ENCODE measurements at regions not wholly inside any gene's neighbourhood (a gene's known extent, or its start where the extent isn't known, plus 50 kb on each side); places are given as distances from the start of the nearest gene placed in this dataset.
A peak's percentile ranks its signal among the peaks of the same experiment; 100 is the strongest.
"Not testable (repeated sequence)": the region's sequence is repeated elsewhere in the genome, so short reads cannot be mapped to it uniquely, and the experiment has no call there.

DNA sequence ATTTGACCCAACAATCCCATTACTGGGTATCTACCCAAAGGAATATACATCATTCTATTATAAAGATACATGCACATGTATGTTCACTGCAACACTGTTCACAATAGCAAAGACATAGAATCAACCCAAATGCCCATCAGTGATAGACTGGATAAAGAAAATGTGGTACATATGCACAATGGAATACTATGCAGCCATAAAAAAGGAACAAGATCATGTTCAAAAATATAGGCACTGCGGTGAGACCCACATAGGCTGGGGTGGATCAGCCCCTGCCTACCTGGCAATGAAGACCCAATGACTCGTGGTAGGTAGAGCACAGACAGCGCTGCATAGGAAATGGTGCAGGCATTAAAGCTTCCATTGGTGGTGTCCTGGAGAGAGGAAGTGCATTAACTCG, 88.6 kb upstream of the NFIL3 start:
- H3K4me3 ChIP-seq; H3K9me3 ChIP-seq (replicated peaks); H3K27ac ChIP-seq; H3K4me1 ChIP-seq (replicated peaks); H3K27me3 ChIP-seq (replicated peaks); DNase-seq (ENCODE audit: low read depth in 1 of 2, low spot score in 2 of 2); H3K36me3 ChIP-seq: not testable (repeated sequence)

DNA sequence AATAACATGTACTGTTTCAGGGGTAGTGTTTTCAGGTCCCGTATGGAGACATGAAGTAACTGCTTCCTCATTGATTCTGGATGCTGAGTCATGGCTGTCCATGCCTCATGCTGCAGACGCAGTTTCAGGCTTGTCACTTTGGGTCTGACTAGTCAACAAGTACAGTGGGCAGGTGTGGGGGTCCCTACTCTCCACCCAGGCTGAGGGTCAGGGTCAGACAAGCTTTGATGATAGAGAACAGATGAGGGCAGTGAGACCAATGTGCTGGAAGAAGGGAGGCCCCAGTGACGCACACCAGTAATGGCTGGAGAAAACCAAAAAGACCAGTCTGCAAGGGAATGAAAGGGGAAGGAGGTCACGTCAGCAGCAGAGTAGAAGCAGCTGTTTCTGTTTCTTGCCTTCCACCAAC, 80.0 kb upstream of the NFIL3 start:
- H3K27me3 ChIP-seq (replicated peaks) = no peaks in the 10 kb centered on the region
- H3K9me3 ChIP-seq (replicated peaks) = no peaks in the 10 kb centered on the region
- no peak overlapping the region for H3K27ac ChIP-seq
- H3K4me3 ChIP-seq = no peak overlapping the region
- peaks cover 21% of the 10 kb centered on the region for H3K4me1 ChIP-seq (replicated peaks)
- no peaks in the 10 kb centered on the region for H3K36me3 ChIP-seq
- DNase-seq (ENCODE audit: low read depth in 1 of 2, low spot score in 2 of 2) = no peak

- Histone ChIP-seq H3K27ac (no peak overlapping the region), H3K4me3 (no peak overlapping the region), H3K4me1 (replicated peaks) (peaks cover 21% of the 10 kb centered on the region), H3K9me3 (replicated peaks) (no peaks in the 10 kb centered on the region), H3K36me3 (no peaks in the 10 kb centered on the region), H3K27me3 (replicated peaks) (no peaks in the 10 kb centered on the region)
- no peak for DNase-seq (ENCODE audit: low read depth in 1 of 2, low spot score in 2 of 2)
Measured at GRCh38 chr9:91502913-91503672, 79.5 kb upstream of the NFIL3 start.

DNA sequence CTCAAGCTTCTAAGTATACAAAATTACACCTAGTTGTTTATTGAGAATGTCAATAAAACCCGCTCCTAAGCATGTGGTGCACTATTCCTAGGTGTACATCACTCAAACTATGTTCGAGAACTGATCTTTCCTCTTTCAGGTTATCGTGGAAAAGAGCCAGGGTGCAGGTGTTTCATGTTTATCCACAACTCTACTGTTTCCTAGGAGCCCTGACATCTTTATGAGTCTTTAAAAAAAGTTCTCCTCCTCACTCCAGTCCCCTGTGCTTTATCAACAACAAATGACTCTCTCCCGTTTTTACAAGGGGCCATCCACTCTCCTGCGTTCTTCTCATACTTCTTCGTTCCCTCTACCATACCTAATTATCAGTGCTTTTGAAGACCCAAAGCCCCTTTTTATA, 78.8 kb upstream of the NFIL3 start:
- Histone ChIP-seq H3K36me3 (no peaks in the 10 kb centered on the region), H3K27ac (no peak overlapping the region), H3K4me3 (no peak overlapping the region), H3K4me1 (replicated peaks) (peaks cover 21% of the 10 kb centered on the region), H3K27me3 (replicated peaks) (no peaks in the 10 kb centered on the region), H3K9me3 (replicated peaks) (no peaks in the 10 kb centered on the region)
- no peak for DNase-seq (ENCODE audit: low read depth in 1 of 2, low spot score in 2 of 2)

GRCh38 chr9:91500509-91501014, 76.9 kb upstream of the NFIL3 start:
- Histone ChIP-seq H3K27ac (peak overlapping the region; percentile 54), H3K36me3 (no peaks in the 10 kb centered on the region), H3K27me3 (replicated peaks) (no peaks in the 10 kb centered on the region), H3K4me1 (replicated peaks) (peaks cover 26% of the 10 kb centered on the region), H3K9me3 (replicated peaks) (no peaks in the 10 kb centered on the region), H3K4me3 (peak overlapping the region; percentile 10; the same call in 1 of the 2 replicates)
- DNase-seq (ENCODE audit: low read depth in 1 of 2, low spot score in 2 of 2) = peak; percentile 66 to 73

DNA sequence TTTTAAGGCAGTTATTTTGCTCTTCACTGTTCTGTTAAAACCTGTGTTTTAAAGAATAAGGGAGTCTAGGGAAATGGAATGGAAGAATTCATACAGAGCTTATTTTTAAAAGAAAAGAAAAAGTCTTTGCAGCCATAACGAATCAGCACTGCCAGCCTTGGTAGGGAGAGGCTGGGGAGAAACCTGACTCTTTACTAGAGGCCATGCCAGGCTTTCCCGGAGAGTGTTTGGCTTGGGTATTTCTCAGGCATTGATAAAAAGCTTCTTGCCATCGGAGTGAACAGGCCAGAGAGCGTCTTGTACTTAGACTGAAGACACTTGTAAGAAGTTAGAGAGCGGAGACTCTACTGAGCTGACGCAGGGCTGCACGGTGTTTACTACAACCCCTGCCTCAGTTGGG, 72.7 kb upstream of the NFIL3 start:
- DNase-seq (ENCODE audit: low read depth in 1 of 2, low spot score in 2 of 2) = no peak

DNA sequence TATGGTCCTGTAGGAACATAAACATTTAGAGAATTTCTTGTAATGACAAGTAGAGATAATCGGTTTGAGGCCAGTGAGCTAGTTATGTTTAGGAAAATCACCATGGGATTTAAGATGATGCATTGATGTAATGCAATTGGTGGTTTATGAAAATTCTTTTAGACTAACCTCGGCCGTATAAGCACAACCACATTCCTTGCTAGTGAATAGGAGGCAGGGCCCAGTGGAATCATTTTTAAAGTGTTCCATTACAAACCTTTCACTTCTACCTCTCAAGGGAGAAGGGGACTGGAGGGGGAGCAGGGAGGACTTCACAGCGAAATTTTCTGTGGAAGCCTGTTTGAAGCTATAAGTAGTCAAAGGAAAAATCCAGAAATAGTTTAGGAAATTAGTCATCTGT, 71.8 kb upstream of the NFIL3 start:
- Histone ChIP-seq H3K4me1 (replicated peaks) (peaks cover 29% of the 10 kb centered on the region), H3K4me3 (no peak overlapping the region), H3K36me3 (no peaks in the 10 kb centered on the region), H3K27me3 (replicated peaks) (no peaks in the 10 kb centered on the region), H3K27ac (peak overlapping the region; percentile 90), H3K9me3 (replicated peaks) (no peaks in the 10 kb centered on the region)
- DNase-seq (ENCODE audit: low read depth in 1 of 2, low spot score in 2 of 2) = peak; percentile 54 to 74

More for the DNA sequence above, 72.7 kb upstream of the NFIL3 start:
- Histone ChIP-seq H3K9me3 (replicated peaks) (no peaks in the 10 kb centered on the region), H3K36me3 (no peaks in the 10 kb centered on the region), H3K4me1 (replicated peaks) (peaks cover 37% of the 10 kb centered on the region), H3K27me3 (replicated peaks) (no peaks in the 10 kb centered on the region), H3K27ac (no peak overlapping the region), H3K4me3 (no peak overlapping the region)

- Histone ChIP-seq H3K36me3 (no peaks in the 10 kb centered on the region), H3K27ac (peak overlapping the region; percentile 90), H3K4me3 (no peak overlapping the region), H3K9me3 (replicated peaks) (no peaks in the 10 kb centered on the region), H3K4me1 (replicated peaks) (peaks cover 22% of the 10 kb centered on the region), H3K27me3 (replicated peaks) (no peaks in the 10 kb centered on the region)
- no peak for DNase-seq (ENCODE audit: low read depth in 1 of 2, low spot score in 2 of 2)
Measured at GRCh38 chr9:91494751-91495150, 71.1 kb upstream of the NFIL3 start.

GRCh38 chr9:91492237-91492636, 68.6 kb upstream of the NFIL3 start:
- H3K9me3 ChIP-seq (replicated peaks) = no peaks in the 10 kb centered on the region
- DNase-seq (ENCODE audit: low read depth in 1 of 2, low spot score in 2 of 2) = no peak
- H3K4me1 ChIP-seq (replicated peaks) = peaks cover 18% of the 10 kb centered on the region

DNA sequence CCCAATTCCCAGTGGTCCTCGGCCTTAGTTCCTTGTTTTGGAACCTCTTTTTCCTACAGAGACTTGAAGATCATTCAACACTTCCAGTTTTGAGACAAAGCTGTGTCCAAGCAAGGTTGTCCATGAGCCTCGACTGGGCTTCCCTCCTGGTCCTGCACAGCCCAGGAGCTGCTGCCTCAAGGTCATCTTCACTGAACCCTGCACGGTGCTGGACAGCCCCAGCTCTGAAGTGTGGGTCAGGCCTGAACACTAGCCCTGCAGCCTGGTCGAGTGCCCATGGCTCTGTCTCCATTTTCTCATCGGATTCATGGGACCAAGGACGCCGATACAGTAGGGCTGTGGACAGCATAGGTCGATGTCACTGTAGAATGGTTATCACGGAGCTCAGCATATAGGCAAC, 68.0 kb upstream of the NFIL3 start:
- no peaks in the 10 kb centered on the region for H3K27me3 ChIP-seq (replicated peaks)
- H3K4me3 ChIP-seq = no peak overlapping the region
- no peaks in the 10 kb centered on the region for H3K9me3 ChIP-seq (replicated peaks)
- H3K4me1 ChIP-seq (replicated peaks) = peaks cover 25% of the 10 kb centered on the region
- H3K27ac ChIP-seq = no peak overlapping the region
- no peaks in the 10 kb centered on the region for H3K36me3 ChIP-seq
- DNase-seq (ENCODE audit: low read depth in 1 of 2, low spot score in 2 of 2) = no peak

More at GRCh38 chr9:91492237-91492636, 68.6 kb upstream of the NFIL3 start:
- Histone ChIP-seq H3K27me3 (replicated peaks) (no peaks in the 10 kb centered on the region), H3K4me3 (no peak overlapping the region), H3K27ac (no peak overlapping the region), H3K36me3 (no peaks in the 10 kb centered on the region)

GRCh38 chr9:91489361-91489899, 65.8 kb upstream of the NFIL3 start:
- no peak for DNase-seq (ENCODE audit: low read depth in 1 of 2, low spot score in 2 of 2)
- Histone ChIP-seq H3K36me3 (no peaks in the 10 kb centered on the region), H3K27ac (no peak overlapping the region), H3K4me1 (replicated peaks) (peaks cover 10% of the 10 kb centered on the region), H3K4me3 (no peak overlapping the region), H3K27me3 (replicated peaks) (no peaks in the 10 kb centered on the region), H3K9me3 (replicated peaks) (no peaks in the 10 kb centered on the region)

DNA sequence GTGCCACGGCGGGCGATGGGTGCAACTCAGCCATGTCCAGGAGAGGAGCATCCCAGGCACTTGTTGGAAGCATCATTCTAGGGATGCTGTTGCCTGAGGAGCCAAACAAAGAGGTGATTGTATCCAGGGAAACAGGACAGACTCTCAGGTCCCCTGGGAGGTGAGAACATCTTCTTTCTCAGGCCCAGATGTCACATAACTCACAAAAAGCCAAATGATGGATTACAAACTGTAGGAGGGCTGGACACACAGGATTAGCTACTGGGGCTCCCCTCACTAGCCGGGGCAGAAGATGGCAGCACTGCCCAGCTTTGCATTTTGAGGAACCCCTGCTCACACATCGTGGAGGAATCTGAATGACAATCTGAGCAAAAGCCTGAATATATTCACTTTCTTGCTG, 64.7 kb upstream of the NFIL3 start:
- Histone ChIP-seq H3K4me1 (replicated peaks) (peaks cover 10% of the 10 kb centered on the region), H3K9me3 (replicated peaks) (no peaks in the 10 kb centered on the region), H3K4me3 (no peak overlapping the region), H3K36me3 (no peaks in the 10 kb centered on the region), H3K27me3 (replicated peaks) (no peaks in the 10 kb centered on the region), H3K27ac (no peak overlapping the region)
- DNase-seq (ENCODE audit: low read depth in 1 of 2, low spot score in 2 of 2) = no peak

- no peaks in the 10 kb centered on the region for H3K27me3 ChIP-seq (replicated peaks)
- H3K27ac ChIP-seq = peak overlapping the region; percentile 67
- no peaks in the 10 kb centered on the region for H3K9me3 ChIP-seq (replicated peaks)
- no peak overlapping the region for H3K4me3 ChIP-seq
- peaks cover 10% of the 10 kb centered on the region for H3K4me1 ChIP-seq (replicated peaks)
- peak in 1 of 2 experiments; percentile 50 for DNase-seq (ENCODE audit: low read depth in 1 of 2, low spot score in 2 of 2)
- no peaks in the 10 kb centered on the region for H3K36me3 ChIP-seq
Measured at GRCh38 chr9:91486699-91487497, 63.3 kb upstream of the NFIL3 start.

DNA sequence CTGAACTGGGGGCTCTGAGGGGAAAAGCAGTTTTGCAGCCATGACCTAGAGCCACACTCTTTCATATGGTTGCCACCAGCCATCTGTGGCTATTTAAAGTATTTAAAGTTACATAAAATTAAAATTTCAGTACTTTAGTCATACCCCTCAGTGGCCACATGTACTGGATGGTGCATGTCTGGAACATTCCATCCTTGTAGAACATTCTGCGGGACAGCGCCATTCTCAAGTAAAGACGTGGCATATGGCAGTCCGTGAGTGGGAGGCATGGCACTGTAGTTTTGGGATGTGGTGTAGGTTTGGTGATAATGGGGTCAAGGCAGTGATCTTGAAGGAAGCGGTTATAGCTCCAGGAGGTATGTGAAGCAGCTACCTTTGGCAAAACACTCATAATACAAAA, 61.4 kb upstream of the NFIL3 start:
- H3K27ac ChIP-seq = no peak overlapping the region
- no peaks in the 10 kb centered on the region; the same call in 1 of the 2 replicates for H3K27me3 ChIP-seq (replicated peaks)
- H3K4me1 ChIP-seq (replicated peaks) = peaks cover 10% of the 10 kb centered on the region
- DNase-seq (ENCODE audit: low read depth in 1 of 2, low spot score in 2 of 2) = no peak
- H3K4me3 ChIP-seq = no peak overlapping the region
- no peaks in the 10 kb centered on the region for H3K9me3 ChIP-seq (replicated peaks)
- no peaks in the 10 kb centered on the region for H3K36me3 ChIP-seq
